ENCODE measurements at regions not wholly inside any gene's neighbourhood (a gene's known extent, or its start where the extent isn't known, plus 50 kb on each side); places are given as distances from the start of the nearest gene placed in this dataset.

DNA sequence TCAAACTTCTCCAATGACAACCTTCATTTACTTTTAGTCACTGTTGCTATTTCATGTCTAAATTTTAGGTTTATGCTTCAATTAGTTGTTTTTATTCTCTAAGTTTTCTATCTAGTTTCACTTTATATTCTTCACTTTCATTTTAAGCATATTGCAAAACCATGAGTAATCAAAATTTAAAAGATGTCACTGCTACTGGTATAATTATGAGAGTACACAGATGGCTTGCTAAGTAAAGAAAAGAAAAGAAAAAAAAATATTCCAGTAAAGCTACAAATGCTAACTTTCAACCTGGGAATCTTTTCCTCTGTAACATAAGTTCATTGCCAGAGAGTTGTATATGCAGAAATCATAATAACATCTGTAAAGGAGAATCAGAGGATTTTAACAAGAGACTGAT is 1624.7 kb downstream of the PCDH9 start:
- H3K36me3 ChIP-seq (replicated peaks; ENCODE audit: insufficient read depth, low read depth): no peaks in the 10 kb centered on the region
- no peaks in the 10 kb centered on the region for H3K27me3 ChIP-seq
- H4K20me1 ChIP-seq (ENCODE audit: insufficient read depth, poor library complexity, severe bottlenecking): no peaks in the 10 kb centered on the region
- no peaks in the 10 kb centered on the region for H3K9me3 ChIP-seq (ENCODE audit: low read depth)
- H3K79me2 ChIP-seq: no peaks in the 10 kb centered on the region
- no peak overlapping the region for H2AFZ ChIP-seq
- no peak for DNase-seq (ENCODE audit: low spot score)
- H3K9me2 ChIP-seq (replicated peaks; ENCODE audit: insufficient read depth): no peaks in the 10 kb centered on the region
- TF ChIP-seq EZH2phosphoT487 (IDR thresholded peaks at IDR 0.05; ENCODE audit: low read depth, severe bottlenecking, unreplicated experiment): no peak
- H3K4me2 ChIP-seq: no peak overlapping the region
- H3K4me3 ChIP-seq: no peak overlapping the region
- H3K4me1 ChIP-seq (ENCODE audit: insufficient read depth): no peaks in the 10 kb centered on the region
- H3K27ac ChIP-seq: no peak overlapping the region

- no peaks in the 10 kb centered on the region for H3K4me1 ChIP-seq (ENCODE audit: insufficient read depth)
- H3K9me2 ChIP-seq (replicated peaks; ENCODE audit: insufficient read depth): no peaks in the 10 kb centered on the region
- no peak overlapping the region for H3K4me3 ChIP-seq
- no peaks in the 10 kb centered on the region for H4K20me1 ChIP-seq (ENCODE audit: insufficient read depth, poor library complexity, severe bottlenecking)
- no peak for DNase-seq (ENCODE audit: low spot score)
- no peaks in the 10 kb centered on the region for H3K27me3 ChIP-seq
- no peak overlapping the region for H3K4me2 ChIP-seq
- 93% methylated on average over 3 of the region's 3 CpGs for WGBS (ENCODE audit: low lambda C conversion rate, missing lambda C conversion rate)
- no peaks in the 10 kb centered on the region for H3K79me2 ChIP-seq
- no peaks in the 10 kb centered on the region for H3K36me3 ChIP-seq (replicated peaks; ENCODE audit: insufficient read depth, low read depth)
- no peak overlapping the region for H3K27ac ChIP-seq
- no peaks in the 10 kb centered on the region for H3K9me3 ChIP-seq (ENCODE audit: low read depth)
- TF ChIP-seq EZH2 (IDR thresholded peaks at IDR 0.05; ENCODE audit: borderline replicate concordance) (no peak), EZH2phosphoT487 (IDR thresholded peaks at IDR 0.05; ENCODE audit: low read depth, severe bottlenecking, unreplicated experiment) (no peak)
- TF ChIP-seq, protein P1, sequence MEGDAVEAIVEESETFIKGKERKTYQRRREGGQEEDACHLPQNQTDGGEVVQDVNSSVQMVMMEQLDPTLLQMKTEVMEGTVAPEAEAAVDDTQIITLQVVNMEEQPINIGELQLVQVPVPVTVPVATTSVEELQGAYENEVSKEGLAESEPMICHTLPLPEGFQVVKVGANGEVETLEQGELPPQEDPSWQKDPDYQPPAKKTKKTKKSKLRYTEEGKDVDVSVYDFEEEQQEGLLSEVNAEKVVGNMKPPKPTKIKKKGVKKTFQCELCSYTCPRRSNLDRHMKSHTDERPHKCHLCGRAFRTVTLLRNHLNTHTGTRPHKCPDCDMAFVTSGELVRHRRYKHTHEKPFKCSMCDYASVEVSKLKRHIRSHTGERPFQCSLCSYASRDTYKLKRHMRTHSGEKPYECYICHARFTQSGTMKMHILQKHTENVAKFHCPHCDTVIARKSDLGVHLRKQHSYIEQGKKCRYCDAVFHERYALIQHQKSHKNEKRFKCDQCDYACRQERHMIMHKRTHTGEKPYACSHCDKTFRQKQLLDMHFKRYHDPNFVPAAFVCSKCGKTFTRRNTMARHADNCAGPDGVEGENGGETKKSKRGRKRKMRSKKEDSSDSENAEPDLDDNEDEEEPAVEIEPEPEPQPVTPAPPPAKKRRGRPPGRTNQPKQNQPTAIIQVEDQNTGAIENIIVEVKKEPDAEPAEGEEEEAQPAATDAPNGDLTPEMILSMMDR (IDR thresholded peaks at IDR 0.05; ENCODE audit: poor library complexity): no peak
- H2AFZ ChIP-seq: no peak overlapping the region
Measured at GRCh38 chr13:65603160-65603559, 1627.0 kb downstream of the PCDH9 start.

DNA sequence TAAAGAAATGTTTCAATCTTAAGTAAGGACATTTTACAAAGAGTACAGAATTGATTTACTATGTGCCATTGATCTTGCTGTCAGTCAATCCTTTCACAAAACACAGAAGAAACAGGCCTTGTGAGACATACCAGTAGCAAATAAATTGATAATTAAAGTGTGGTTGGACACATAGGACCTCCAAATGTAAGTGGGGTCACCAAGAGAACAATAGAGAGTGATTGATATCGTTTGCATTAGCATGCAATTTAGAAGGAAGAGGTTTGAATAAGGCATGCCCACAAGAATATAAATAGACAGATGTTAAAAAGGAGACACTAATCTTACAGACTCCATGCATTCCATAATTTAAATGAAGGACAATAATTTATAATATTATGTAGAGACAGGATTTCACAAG is 1628.3 kb downstream of the PCDH9 start:
- DNase-seq (ENCODE audit: low spot score): no peak
- no peak overlapping the region for H3K4me2 ChIP-seq
- H2AFZ ChIP-seq: no peak overlapping the region
- 77% methylated on average over 1 of the region's 1 CpG for WGBS (ENCODE audit: low lambda C conversion rate, missing lambda C conversion rate)
- H3K27me3 ChIP-seq: no peaks in the 10 kb centered on the region
- H3K4me3 ChIP-seq: no peak overlapping the region
- H3K9me2 ChIP-seq (replicated peaks; ENCODE audit: insufficient read depth): no peaks in the 10 kb centered on the region
- no peak overlapping the region for H3K27ac ChIP-seq
- H3K9me3 ChIP-seq (ENCODE audit: low read depth): no peaks in the 10 kb centered on the region
- H3K79me2 ChIP-seq: no peaks in the 10 kb centered on the region
- no peaks in the 10 kb centered on the region for H3K36me3 ChIP-seq (replicated peaks; ENCODE audit: insufficient read depth, low read depth)
- H3K4me1 ChIP-seq (ENCODE audit: insufficient read depth): peaks cover 3% of the 10 kb centered on the region
- TF ChIP-seq, protein P1 (IDR thresholded peaks at IDR 0.05; ENCODE audit: poor library complexity): no peak
- TF ChIP-seq EZH2phosphoT487 (IDR thresholded peaks at IDR 0.05; ENCODE audit: low read depth, severe bottlenecking, unreplicated experiment) (no peak), EZH2 (IDR thresholded peaks at IDR 0.05; ENCODE audit: borderline replicate concordance) (no peak)
- H4K20me1 ChIP-seq (ENCODE audit: insufficient read depth, poor library complexity, severe bottlenecking): no peaks in the 10 kb centered on the region

DNA sequence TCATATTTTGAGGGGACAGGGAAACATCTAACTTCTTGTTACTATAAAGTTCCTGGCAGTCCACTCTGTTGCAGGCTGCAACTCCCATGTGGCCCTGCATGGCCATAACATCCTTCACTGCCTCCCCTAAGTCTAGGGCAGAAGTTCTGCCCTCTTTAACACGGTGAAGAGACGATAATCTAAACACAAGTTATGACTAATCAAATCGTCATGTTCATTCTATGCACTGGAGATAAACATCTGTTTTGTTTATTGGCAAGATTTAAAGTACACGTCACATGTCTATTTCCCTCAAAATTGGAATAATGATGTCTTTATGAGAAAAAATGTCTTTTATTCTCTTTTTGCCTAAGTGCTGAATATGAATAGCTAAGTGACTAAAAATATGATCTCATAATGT is 1629.4 kb downstream of the PCDH9 start:
- no peak for DNase-seq (ENCODE audit: low spot score)
- H3K4me1 ChIP-seq (ENCODE audit: insufficient read depth): peaks cover 3% of the 10 kb centered on the region
- TF ChIP-seq, protein P1 (IDR thresholded peaks at IDR 0.05; ENCODE audit: poor library complexity): no peak
- TF ChIP-seq EZH2 (IDR thresholded peaks at IDR 0.05; ENCODE audit: borderline replicate concordance) (no peak), EZH2phosphoT487 (IDR thresholded peaks at IDR 0.05; ENCODE audit: low read depth, severe bottlenecking, unreplicated experiment) (no peak)
- H3K27me3 ChIP-seq: no peaks in the 10 kb centered on the region
- H3K4me2 ChIP-seq: no peak overlapping the region
- WGBS (ENCODE audit: low lambda C conversion rate, missing lambda C conversion rate): 67% methylated on average over 4 of the region's 4 CpGs
- no peaks in the 10 kb centered on the region for H3K36me3 ChIP-seq (replicated peaks; ENCODE audit: insufficient read depth, low read depth)
- H3K4me3 ChIP-seq: no peak overlapping the region
- H3K9me3 ChIP-seq (ENCODE audit: low read depth): no peaks in the 10 kb centered on the region
- no peaks in the 10 kb centered on the region for H3K79me2 ChIP-seq
- no peak overlapping the region for H3K27ac ChIP-seq
- no peaks in the 10 kb centered on the region for H4K20me1 ChIP-seq (ENCODE audit: insufficient read depth, poor library complexity, severe bottlenecking)
- no peaks in the 10 kb centered on the region for H3K9me2 ChIP-seq (replicated peaks; ENCODE audit: insufficient read depth)
- H2AFZ ChIP-seq: no peak overlapping the region

Data from hepatocyte (in vitro differentiated cells).